ENCODE measurements at regions not wholly inside any gene's neighbourhood (a gene's known extent, or its start where the extent isn't known, plus 50 kb on each side); places are given as distances from the start of the nearest gene placed in this dataset.

DNA sequence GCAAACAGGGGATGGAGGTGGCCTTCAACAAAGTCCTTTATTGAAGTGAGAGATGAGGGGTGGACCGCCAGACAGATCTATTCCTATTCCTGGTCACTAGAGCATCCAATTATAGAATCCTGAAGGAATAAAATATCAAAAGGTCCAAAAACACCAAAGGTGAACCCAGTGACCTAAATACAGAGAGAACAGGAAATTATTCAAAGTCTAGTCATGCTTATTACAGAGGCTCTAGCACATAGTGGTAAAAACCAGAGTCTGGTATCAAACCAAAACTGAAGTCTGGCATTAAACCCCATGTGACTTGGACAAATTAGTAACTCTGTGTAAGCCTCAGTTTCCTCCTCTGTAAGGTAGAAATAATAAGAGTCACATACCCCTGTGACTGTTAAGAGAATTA lies 100.5 kb upstream of the SNX2 start:
- no peak overlapping the region for H3K4me2 ChIP-seq (ENCODE audit: insufficient read depth, low read length)
- TF ChIP-seq POLR2H (tag; IDR thresholded peaks at IDR 0.05; ENCODE audit: low read depth) (no peak), SIX5 (IDR thresholded peaks at IDR 0.05; ENCODE audit: borderline replicate concordance in 1 of 2, insufficient read depth in 1 of 2, low read depth in 1 of 2, low read length in 2 of 2) (no peak), NCOA2 (IDR thresholded peaks at IDR 0.05; ENCODE audit: partially characterized antibody in 2 of 2) (no peak), MEIS2 (IDR thresholded peaks at IDR 0.05; ENCODE audit: partially characterized antibody) (no peak), MXI1 (IDR thresholded peaks at IDR 0.05; ENCODE audit: low read depth, low read length) (no peak), HES1 (IDR thresholded peaks at IDR 0.05; ENCODE audit: low read depth) (no peak), ETS1 (conservative IDR thresholded peaks at IDR 0.05; ENCODE audit: control insufficient read depth, low read depth, low read length) (no peak), MCM5 (IDR thresholded peaks at IDR 0.05; ENCODE audit: low read depth) (no peak), TRIM24 (IDR thresholded peaks at IDR 0.05) (no peak), CAMTA2 (CRISPR knock-in tag; conservative IDR thresholded peaks at IDR 0.05) (no peak), ZNF780A (CRISPR knock-in tag; IDR thresholded peaks at IDR 0.05) (no peak), HDAC8 (tag; IDR thresholded peaks at IDR 0.05) (no peak), ZNF143 (CRISPR knock-in tag; IDR thresholded peaks at IDR 0.05) (no peak)
- TF ChIP-seq, protein P1, sequence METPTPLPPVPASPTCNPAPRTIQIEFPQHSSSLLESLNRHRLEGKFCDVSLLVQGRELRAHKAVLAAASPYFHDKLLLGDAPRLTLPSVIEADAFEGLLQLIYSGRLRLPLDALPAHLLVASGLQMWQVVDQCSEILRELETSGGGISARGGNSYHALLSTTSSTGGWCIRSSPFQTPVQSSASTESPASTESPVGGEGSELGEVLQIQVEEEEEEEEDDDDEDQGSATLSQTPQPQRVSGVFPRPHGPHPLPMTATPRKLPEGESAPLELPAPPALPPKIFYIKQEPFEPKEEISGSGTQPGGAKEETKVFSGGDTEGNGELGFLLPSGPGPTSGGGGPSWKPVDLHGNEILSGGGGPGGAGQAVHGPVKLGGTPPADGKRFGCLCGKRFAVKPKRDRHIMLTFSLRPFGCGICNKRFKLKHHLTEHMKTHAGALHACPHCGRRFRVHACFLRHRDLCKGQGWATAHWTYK (CRISPR knock-in tag; IDR thresholded peaks at IDR 0.05): no peak
- in situ Hi-C loops (cut with MboI): no loop called here
- no peak overlapping the region for H2AFZ ChIP-seq (ENCODE audit: low read depth, low read length)
- DNase-seq (ENCODE audit: extremely low read depth in 1 of 4, low spot score in 3 of 4) (no peak), FAIRE-seq (no peak), ATAC-seq (no peak)
- WGBS (ENCODE audit: insufficient coverage, low coverage, missing lambda C conversion rate): 0% methylated on average over 1 of the region's 1 CpG
- H3K27ac ChIP-seq (ENCODE audit: extremely low read depth, low read depth, low read length): no peak overlapping the region
- no peaks in the 10 kb centered on the region for H3K9me3 ChIP-seq (replicated peaks; ENCODE audit: control insufficient read depth, insufficient read depth, low read depth, low read length)
- H3K27me3 ChIP-seq (ENCODE audit: control insufficient read depth in 2 of 2, insufficient read depth in 2 of 2, low read length in 2 of 2): peaks cover 0 to 4% of the 10 kb centered on the region in 2 experiments; a peak in 2 of 5 replicates
- no peaks in the 10 kb centered on the region for H3K79me2 ChIP-seq (ENCODE audit: control insufficient read depth, insufficient read depth, low read length)
- no peaks in the 10 kb centered on the region for H4K20me1 ChIP-seq (replicated peaks; ENCODE audit: control insufficient read depth, insufficient read depth, low read length)
- H3K9ac ChIP-seq (ENCODE audit: insufficient read depth in 1 of 2, low read depth in 2 of 2, low read length in 2 of 2): no peak overlapping the region
- POLR2A ChIA-PET: no interaction called here
- CTCF ChIA-PET (ENCODE audit: low intra/inter-chr PET ratio): no interaction called here
- H3K36me3 ChIP-seq (ENCODE audit: control insufficient read depth, insufficient read depth, low read length): no peaks in the 10 kb centered on the region
- intact Hi-C loops (cut with micrococcal nuclease): no loop called here
- no peak overlapping the region for H3K4me3 ChIP-seq
- no TSS peak for BruUV-seq (replicated peaks)
- no peaks in the 10 kb centered on the region for H3K9me1 ChIP-seq (ENCODE audit: control insufficient read depth, insufficient read depth, low read length)
- no peaks in the 10 kb centered on the region for H3K4me1 ChIP-seq (replicated peaks in 1 of 2; ENCODE audit: control insufficient read depth in 2 of 2, insufficient read depth in 2 of 2, low read length in 2 of 2)
